ENCODE measurements at regions not wholly inside any gene's neighbourhood (a gene's known extent, or its start where the extent isn't known, plus 50 kb on each side); places are given as distances from the start of the nearest gene placed in this dataset.
"Not testable (repeated sequence)": the region's sequence is repeated elsewhere in the genome, so short reads cannot be mapped to it uniquely, and the experiment has no call there.

GRCh38 chr4:27397886-27398285, 537.2 kb downstream of the STIM2 start:
- in situ Hi-C loops (cut with HindIII; ENCODE audit: low pct_unique_long_range_greater_than_20kb, low sequenced_read_pairs) = no loop called here
- DNase-seq (ENCODE audit: low read depth) = no peak

GRCh38 chr4:27398631-27399310, 538.1 kb downstream of the STIM2 start:
- in situ Hi-C loops (cut with HindIII; ENCODE audit: low pct_unique_long_range_greater_than_20kb, low sequenced_read_pairs) = no loop called here
- DNase-seq (ENCODE audit: low read depth) = no peak

- DNase-seq (ENCODE audit: low read depth) = no peak
- in situ Hi-C loops (cut with HindIII; ENCODE audit: low pct_unique_long_range_greater_than_20kb, low sequenced_read_pairs) = no loop called here
Measured at GRCh38 chr4:27407616-27408015, 547.0 kb downstream of the STIM2 start.

- in situ Hi-C loops (cut with HindIII; ENCODE audit: low pct_unique_long_range_greater_than_20kb, low sequenced_read_pairs) = no loop called here
- no peak for DNase-seq (ENCODE audit: low read depth)
Measured at GRCh38 chr4:27412613-27413012, 552.0 kb downstream of the STIM2 start.

GRCh38 chr4:27414887-27415731, 554.5 kb downstream of the STIM2 start:
- in situ Hi-C loops (cut with HindIII; ENCODE audit: low pct_unique_long_range_greater_than_20kb, low sequenced_read_pairs) = no loop called here
- DNase-seq (ENCODE audit: low read depth) = no peak

GRCh38 chr4:27428661-27429060, 568.0 kb downstream of the STIM2 start:
- in situ Hi-C loops (cut with HindIII; ENCODE audit: low pct_unique_long_range_greater_than_20kb, low sequenced_read_pairs) = no loop called here
- DNase-seq (ENCODE audit: low read depth) = no peak

GRCh38 chr4:27429364-27429871, 568.8 kb downstream of the STIM2 start:
- in situ Hi-C loops (cut with HindIII; ENCODE audit: low pct_unique_long_range_greater_than_20kb, low sequenced_read_pairs) = no loop called here
- DNase-seq (ENCODE audit: low read depth) = no peak

- in situ Hi-C loops (cut with HindIII; ENCODE audit: low pct_unique_long_range_greater_than_20kb, low sequenced_read_pairs) = no loop called here
Measured at GRCh38 chr4:27442146-27442545, 581.5 kb downstream of the STIM2 start.

GRCh38 chr4:27442661-27443060, 582.0 kb downstream of the STIM2 start:
- in situ Hi-C loops (cut with HindIII; ENCODE audit: low pct_unique_long_range_greater_than_20kb, low sequenced_read_pairs) = not testable (repeated sequence)

More at GRCh38 chr4:27442146-27442545, 581.5 kb downstream of the STIM2 start:
- DNase-seq (ENCODE audit: low read depth) = no peak

GRCh38 chr4:27463816-27464215, 603.2 kb downstream of the STIM2 start:
- in situ Hi-C loops (cut with HindIII; ENCODE audit: low pct_unique_long_range_greater_than_20kb, low sequenced_read_pairs) = no loop called here
- DNase-seq (ENCODE audit: low read depth) = no peak

More at GRCh38 chr4:27442661-27443060, 582.0 kb downstream of the STIM2 start:
- DNase-seq (ENCODE audit: low read depth) = not testable (repeated sequence)

GRCh38 chr4:27467351-27467750, 606.7 kb downstream of the STIM2 start:
- DNase-seq (ENCODE audit: low read depth) = no peak
- in situ Hi-C loops (cut with HindIII; ENCODE audit: low pct_unique_long_range_greater_than_20kb, low sequenced_read_pairs) = no loop called here

- in situ Hi-C loops (cut with HindIII; ENCODE audit: low pct_unique_long_range_greater_than_20kb, low sequenced_read_pairs) = no loop called here
Measured at GRCh38 chr4:27472364-27472763, 611.7 kb downstream of the STIM2 start.

GRCh38 chr4:27474691-27475090, 614.0 kb downstream of the STIM2 start:
- in situ Hi-C loops (cut with HindIII; ENCODE audit: low pct_unique_long_range_greater_than_20kb, low sequenced_read_pairs) = no loop called here
- DNase-seq (ENCODE audit: low read depth) = no peak

More at GRCh38 chr4:27472364-27472763, 611.7 kb downstream of the STIM2 start:
- no peak for DNase-seq (ENCODE audit: low read depth)

GRCh38 chr4:27484216-27484615, 623.6 kb downstream of the STIM2 start:
- no peak for DNase-seq (ENCODE audit: low read depth)
- in situ Hi-C loops (cut with HindIII; ENCODE audit: low pct_unique_long_range_greater_than_20kb, low sequenced_read_pairs) = no loop called here

GRCh38 chr4:27490315-27490714, 629.7 kb downstream of the STIM2 start:
- DNase-seq (ENCODE audit: low read depth) = no peak
- in situ Hi-C loops (cut with HindIII; ENCODE audit: low pct_unique_long_range_greater_than_20kb, low sequenced_read_pairs) = no loop called here

- in situ Hi-C loops (cut with HindIII; ENCODE audit: low pct_unique_long_range_greater_than_20kb, low sequenced_read_pairs) = no loop called here
- no peak for DNase-seq (ENCODE audit: low read depth)
Measured at GRCh38 chr4:27490766-27491165, 630.1 kb downstream of the STIM2 start.

GRCh38 chr4:27506401-27506800, 645.8 kb downstream of the STIM2 start:
- DNase-seq (ENCODE audit: low read depth) = no peak
- in situ Hi-C loops (cut with HindIII; ENCODE audit: low pct_unique_long_range_greater_than_20kb, low sequenced_read_pairs) = no loop called here

GRCh38 chr4:27514711-27515110, 654.1 kb downstream of the STIM2 start:
- DNase-seq (ENCODE audit: low read depth) = no peak
- in situ Hi-C loops (cut with HindIII; ENCODE audit: low pct_unique_long_range_greater_than_20kb, low sequenced_read_pairs) = no loop called here

- in situ Hi-C loops (cut with HindIII; ENCODE audit: low pct_unique_long_range_greater_than_20kb, low sequenced_read_pairs) = no loop called here
- no peak for DNase-seq (ENCODE audit: low read depth)
Measured at GRCh38 chr4:27515140-27515539, 654.5 kb downstream of the STIM2 start.
